Stimulated activated CD8-positive, alpha-beta memory T cell treated with anti-CD3 and anti-CD28 coated beads, Interleukin-4, amount 100 ng/mL, for 24 hours (primary cell): ENCODE measurements at regions not wholly inside any gene's neighbourhood (a gene's known extent, or its start where the extent isn't known, plus 50 kb on each side); places are given as distances from the start of the nearest gene placed in this dataset.
"Not testable (repeated sequence)": the region's sequence is repeated elsewhere in the genome, so short reads cannot be mapped to it uniquely, and the experiment has no call there.

Source experiments
- DNase-seq: peaks from one replicate; pipeline ENCODE4 v3.0.0-alpha.2; 2020; ENCODE audit warnings: low read depth

DNA sequence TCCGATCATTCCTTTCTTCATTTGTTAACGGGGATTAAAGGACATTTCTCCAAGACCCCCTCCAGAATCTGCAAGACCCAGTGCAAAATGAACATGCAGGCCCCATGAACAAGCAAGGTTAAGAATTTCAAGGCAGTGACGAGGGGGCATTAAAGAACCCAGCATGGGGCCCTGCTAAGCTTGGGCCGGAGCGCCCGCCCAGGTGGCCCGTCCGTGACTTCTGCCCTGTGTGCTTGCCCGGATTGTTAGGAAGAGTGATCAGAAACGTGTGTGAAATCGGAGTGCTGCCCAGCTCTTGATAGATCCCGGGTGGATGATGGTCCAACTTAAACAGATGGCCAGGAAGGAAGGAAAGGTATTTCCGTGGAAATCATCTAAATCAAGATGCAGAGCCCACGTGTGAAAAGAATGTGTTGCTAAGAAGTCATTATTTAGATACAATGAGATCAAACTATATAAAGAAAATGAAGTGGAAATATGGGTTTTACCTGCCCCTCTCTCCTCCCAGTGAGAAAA is 213.6 kb downstream of the KLF6 start:
- DNase-seq = no peak

DNA sequence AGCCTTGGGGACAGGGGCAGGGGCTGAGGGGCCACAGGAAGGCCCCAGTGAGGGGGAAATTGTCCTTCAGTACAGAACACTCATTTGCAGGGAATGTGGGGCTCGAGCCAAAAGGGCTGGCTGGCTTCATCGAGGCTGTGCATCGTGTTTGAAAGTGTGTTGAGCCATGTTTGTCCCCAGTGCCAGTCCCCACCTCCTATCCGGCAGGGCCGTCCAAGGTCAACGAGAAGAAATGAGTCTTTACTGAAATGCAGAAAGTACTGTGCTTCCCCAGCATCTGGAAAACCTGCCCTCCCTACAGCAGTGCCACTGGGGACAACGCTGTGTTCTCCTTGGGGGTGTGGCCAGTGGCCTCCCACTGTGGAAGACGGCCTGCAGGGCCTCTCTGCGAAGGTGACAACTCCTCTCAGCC is 214.1 kb downstream of the KLF6 start:
- no peak for DNase-seq

DNA sequence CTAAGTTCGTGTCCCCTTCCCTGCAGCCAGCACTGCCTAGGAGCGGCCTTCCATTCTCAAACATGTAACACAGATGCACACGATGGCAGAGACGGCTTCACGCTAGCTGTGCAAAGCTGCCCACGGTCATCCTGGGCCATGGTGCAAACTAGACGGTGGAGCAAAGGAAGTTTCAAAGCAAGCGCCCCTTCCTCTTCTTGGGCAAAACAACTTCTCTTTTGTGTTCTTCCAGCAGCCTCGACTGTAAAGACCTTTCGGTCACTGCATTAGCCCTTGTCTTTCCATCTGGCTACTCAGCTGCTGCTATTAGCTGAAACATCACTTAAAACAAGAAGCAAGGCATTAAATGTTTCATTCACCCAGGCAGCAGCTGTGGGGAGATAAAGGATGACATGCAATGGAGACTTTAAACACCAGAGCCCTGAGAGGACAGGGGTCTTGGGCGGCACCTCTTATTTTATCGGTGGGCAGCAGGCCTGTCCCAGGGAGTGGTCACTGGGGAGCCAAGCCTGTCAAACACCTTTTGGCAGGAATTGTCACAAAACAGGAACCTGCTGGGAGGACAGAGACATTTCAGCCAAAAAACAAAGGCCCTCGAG is 214.8 kb downstream of the KLF6 start:
- DNase-seq = no peak

DNA sequence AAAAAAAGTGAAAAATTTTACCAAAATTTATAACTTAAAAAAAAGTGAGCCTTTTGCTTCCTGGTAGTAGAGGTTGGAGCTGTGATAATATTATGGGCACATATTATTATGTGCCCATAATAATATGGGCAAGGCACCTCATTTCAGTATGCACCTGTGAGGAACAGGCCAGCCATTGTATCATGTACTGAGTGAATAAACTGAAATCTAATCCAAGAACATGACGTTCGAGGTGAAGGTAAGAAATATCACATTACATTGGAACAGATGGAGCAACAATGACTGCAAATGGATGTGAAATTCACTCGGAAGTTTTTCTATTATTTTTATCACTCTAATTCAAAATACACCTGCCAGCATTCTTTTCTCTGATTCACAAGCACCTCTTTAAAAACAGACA is 216.0 kb downstream of the KLF6 start:
- no peak for DNase-seq

DNA sequence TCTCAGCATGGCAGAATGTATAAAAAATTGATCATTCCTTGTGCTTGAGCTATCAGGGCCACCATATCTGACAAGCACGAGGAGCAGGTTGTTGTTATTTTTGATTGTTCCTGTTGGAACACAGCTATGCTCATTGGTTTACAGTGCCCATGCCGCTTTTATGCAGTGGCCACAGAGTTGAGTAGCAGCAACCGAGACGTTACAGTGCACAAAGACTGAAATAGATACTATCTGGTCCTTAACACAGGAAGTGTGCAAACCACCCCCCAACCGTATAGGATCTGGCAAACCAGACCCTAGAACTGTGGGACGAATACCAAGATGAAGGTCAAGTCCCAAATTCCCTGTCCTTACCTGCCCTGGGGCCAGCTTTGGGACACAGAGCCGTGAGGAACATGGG is 216.6 kb downstream of the KLF6 start:
- DNase-seq = no peak

DNA sequence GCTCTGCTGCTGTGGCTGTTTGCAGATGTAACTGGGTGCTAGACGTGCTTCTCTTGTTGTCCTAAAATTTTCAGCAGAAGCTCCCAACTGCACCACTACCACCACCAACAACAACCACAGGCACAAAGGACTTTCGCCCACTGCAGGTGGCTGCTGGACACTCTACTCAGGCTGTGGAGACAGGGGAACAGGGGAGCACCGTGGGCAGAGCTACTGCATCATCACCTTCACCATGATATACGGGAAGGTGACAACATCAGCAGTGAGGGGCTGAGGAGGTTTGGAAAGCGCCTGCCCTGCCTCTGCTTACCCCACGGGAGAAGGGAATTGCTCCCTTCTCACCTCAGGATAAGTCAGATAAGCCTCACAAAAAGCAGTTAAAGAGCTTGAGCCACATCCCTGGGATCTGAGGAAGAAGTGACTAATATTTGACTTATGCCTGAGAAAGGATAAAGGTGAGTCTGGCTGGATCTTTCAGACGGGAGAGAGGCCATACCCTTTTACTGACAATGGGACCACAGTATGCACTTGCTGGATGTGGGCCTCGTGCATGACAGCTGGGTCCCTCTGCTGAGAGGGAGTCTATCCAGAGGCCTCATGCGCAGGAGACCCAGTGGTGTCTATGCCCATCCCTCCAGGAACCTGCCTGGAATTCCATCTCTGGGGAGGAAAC is 217.6 kb downstream of the KLF6 start:
- no peak for DNase-seq

DNA sequence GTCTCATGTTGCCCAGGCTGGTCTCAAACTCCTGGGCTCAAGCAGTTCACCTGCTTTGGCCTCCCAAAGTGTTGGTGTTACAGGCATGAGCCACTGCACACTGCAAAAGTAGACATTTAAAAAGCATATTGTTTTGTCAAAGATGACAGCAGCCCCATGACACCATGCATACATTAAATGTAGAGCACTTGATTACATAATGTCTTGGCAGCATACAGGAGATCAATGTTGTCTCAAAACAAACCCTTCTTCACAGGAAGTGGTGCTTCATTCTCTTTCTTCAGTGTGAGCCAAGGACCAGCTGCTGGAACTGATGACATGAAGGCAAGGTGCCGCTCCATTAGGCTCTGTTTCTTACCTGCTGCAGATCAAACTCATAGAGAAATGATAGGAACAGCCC is 218.4 kb downstream of the KLF6 start:
- DNase-seq = no peak

DNA sequence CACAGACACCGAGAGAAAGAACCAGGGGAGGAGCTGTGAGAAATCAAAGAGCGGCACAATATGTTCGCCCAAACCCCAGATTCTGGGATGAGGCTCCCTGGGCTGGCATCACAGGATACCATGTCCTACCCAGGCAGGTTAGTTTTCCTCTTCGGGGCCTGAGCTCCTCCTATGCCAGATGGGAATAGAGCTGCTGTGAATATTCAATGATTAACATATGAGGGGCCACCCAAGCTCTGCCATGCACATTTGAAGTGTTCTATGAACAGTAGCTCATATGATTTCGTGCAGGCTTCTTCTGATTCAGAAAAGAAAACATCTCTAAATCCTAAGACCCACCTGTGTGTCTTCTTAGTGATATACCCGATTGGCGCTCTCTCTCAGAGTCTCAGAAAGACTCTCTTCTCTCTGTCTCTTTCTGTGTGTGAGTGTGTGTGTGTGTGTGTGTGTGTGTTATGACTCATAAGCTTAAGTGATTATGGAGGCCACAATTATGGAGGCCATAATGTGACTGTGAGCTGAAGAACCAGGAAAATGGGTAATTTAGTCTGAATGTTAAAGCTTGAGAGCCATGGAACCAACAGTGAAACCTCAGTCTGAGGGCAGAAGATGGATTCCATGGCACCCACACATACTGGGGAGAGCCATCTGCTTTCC is 220.5 kb downstream of the KLF6 start:
- no peak for DNase-seq

DNA sequence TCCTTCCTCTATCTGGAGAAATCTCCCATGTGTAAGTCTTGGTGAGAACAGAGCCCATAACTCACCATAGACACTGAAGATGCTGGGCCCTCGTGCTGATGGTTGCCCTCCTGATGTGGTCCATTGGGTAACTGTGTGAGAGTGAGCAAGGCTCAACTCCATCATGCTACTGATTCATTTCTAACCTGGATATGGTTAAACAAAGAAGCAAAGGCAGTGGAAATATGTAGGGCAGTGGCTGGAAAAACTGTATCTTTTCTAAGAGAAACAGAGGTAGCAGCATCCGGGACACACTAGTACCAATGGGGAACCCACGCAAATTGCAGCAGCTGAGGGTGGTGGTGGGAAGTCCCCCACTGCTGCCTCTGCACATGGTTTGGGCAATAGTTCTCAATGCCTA is 221.7 kb downstream of the KLF6 start:
- no peak for DNase-seq

DNA sequence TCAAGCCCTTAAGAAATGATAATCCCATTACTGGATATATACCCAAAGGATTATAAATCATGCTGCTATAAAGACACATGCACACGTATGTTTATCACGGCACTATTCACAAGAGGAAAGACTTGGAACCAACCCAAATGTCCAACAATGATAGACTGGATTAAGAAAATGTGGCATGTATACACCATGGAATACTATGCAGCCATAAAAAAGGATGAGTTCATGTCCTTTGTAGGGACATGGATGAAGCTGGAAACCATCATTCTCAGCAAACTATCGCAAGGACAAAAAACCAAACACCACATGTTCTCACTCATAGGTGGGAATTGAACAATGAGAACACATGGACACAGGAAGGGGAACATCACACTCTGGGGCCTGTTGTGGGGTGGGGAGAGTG is 224.4 kb downstream of the KLF6 start:
- not testable (repeated sequence) for DNase-seq

DNA sequence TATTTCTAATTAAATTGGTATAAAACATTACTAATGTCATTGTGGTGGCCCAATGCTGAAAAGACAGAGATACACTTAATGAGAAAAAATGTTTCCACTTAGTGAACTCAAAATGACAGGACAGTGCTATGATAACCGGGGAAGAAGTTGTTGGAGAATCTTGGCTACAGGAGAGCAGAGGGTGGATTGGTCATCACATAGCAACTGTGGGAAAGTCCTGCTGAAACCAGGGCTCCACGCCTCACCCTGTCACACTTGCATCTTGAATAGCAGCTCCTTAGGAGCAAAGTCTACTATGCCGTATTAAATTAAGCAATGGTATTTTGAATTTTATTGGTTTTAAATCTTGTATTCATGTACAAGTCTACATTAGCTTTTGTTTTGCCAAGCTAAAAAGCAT is 225.5 kb downstream of the KLF6 start:
- no peak for DNase-seq

DNA sequence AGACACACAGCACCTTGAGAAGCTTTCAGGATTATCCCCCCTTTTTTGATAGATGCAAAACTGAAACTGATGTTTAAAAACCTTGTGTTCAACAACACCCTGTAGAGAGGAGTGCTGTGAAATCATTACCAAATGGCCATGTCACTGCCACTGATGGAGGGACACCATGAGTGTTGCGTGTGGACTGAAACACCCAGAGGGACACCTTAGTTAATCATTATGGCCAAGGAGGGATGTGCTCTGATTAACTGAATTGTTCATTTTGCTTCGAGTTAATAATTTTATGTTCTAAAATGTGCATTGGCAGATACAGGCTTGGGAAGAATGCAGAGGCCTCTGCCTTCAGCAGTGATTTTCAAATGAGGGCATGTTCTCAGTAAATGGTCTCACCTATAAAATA is 226.0 kb downstream of the KLF6 start:
- DNase-seq = no peak

DNA sequence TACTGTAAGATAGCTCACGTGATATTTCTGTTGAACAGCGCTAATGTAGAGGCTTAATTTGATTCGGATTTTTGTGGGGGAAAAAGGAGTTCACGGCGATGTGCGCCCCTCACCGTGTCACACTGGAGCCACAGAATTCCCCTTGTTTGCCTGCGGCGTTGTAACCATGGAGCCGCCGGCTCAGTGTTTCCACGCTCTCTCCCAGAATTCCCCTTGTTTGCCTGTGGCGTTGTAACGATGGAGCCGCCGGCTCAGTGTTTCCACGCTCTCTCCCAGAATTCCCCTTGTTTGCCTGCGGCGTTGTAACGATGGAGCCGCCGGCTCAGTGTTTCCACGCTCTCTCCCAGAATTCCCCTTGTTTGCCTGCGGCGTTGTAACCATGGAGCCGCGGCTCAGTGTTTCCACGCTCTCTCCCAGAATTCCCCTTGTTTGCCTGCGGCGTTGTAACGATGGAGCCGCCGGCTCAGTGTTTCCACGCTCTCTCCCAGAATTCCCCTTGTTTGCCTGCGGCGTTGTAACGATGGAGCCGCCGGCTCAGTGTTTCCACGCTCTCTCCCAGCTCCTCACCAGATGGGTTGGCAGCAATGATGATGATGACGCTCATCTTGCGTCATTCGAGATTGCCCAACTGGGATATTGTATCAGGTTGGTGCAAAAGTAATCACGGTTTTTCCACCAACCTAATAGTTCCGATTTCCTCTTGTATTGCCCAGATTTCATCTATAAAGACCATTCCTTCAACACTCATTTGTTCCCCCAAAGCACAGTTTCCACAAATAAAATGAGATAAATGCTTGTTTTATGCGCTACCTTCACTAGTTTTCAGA is 228.6 kb downstream of the KLF6 start:
- DNase-seq = not testable (repeated sequence)

DNA sequence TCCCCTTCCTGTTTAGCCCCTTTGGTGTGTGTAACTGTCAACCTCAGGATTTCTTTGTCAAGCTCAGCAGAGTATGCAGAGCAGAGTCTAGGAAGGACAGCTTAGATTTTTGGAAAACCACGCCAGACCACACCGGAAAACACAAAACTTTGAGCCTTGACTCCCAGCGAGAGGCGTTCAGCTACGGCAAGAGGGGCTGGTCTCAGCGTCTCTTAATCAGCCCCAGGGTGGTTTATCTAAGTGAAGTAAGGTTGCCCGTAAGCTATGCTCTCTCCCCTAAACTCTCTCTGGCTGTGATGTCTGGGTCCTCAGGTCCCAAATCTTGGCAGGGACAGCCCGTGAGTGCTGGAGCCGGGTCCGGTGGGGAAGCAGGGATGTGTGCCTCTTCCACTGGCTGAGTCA is 230.9 kb downstream of the KLF6 start:
- no peak for DNase-seq

DNA sequence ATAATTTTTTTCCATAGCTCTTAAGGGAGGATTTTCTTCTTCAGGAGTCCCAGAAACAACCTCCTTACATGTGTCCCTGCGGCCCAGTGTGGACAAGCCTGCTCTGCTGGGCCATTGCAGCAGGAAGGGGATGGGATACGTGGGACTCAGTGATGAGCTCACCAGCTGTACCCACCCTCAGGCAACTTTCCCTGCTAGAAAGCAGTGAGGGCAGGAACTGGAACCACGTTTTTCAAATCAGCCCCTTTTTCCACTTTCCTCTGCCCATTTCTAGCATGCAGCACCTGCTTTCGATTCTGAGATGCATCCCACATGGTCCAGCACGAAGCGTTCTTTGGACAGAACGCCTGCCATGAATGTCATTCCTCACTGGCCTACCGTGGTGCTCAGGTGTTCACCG is 232.7 kb downstream of the KLF6 start:
- no peak for DNase-seq

DNA sequence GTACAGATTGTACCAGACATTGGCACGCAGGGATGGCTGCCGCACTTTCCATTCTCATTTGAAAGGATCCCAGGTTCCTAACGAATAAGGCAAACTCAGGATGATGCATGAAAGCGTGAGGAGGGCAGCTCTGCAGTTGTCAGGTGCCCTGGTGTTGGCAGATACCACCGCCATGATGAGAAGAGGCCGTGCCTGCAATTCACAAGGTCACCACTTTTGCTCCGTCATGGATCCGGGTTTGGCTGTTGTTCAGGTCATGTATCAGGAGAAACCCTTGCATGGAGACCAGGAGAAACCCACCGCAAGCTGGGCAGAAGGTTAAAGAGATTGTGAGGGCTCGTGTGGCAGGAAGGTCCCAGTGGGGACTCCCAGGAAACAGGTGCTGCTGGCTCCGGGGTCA is 233.2 kb downstream of the KLF6 start:
- no peak for DNase-seq

DNA sequence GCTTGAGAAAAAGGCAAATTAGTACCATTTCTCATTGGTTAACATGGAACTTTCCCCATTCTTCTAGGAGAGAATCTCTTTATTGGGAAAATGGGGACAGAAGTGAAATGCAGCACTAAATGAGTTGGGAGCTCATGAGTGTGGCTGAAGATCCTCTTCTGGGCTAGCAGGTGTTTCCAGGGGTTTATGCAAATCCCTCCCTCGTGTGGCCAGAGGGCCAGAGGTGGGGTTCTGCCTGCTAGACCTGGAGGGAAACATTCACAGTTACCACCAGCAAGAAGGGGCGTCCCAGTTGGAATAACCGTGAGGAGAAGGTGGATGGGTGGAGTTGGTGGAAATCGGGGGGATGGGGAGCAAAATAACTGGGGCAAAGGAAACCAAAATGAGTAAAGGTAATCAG is 235.9 kb downstream of the KLF6 start:
- no peak for DNase-seq

DNA sequence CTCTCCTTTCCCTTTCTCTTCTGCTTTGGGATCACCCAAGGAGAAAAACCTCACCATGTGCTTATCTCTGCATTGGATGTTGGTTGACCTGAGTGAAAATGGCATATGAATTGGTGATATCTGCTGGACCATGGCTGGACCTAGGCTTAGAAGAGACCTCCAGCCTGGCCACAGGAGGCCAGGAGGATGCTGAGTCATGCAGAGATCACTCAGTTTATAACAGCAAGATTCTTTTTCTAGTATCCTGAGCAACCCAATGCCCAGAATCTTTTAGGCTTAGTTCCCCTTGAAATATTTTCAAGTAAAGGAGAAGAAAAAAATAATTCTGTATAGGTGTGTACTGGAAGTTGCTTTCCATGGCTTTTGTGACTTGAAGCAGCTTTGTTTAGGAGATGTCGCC is 236.3 kb downstream of the KLF6 start:
- no peak for DNase-seq

DNA sequence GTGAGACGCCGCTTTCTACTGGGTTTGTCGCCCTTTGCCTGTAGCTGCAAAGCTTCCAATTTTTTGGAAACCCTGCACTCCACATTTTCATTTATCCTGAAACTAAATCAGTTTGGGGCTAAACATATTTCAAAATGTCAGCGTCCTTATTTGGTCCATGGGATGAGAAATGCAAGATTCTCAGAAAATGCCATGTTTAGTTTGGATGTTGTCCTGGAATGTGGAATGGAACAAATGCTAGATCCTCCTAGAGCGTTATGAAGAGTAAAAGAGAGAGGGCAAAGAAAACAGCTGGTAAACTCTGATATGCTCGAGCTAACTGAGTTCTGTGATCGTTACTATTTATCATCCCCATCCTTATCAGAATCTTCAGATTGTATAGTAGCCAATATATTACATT is 236.9 kb downstream of the KLF6 start:
- no peak for DNase-seq

DNA sequence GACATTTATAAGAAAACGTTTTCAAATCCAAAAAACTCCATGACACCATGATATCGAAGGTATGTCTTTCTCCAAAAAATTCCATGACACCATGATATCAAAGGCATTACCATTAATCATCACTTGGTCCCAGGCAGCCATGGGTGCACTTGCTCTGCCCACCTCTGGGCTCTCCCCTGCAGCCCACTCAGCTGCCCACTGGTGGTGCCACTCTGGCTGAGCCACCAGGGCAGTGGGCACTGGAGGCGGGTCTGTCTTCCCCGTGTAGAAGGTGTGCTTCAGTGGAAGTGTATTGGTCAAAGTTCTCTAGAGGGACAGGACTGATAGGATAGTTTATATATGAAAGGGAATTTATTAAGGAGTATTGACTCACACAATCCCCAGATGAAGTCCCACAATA is 240.4 kb downstream of the KLF6 start:
- DNase-seq = no peak

DNA sequence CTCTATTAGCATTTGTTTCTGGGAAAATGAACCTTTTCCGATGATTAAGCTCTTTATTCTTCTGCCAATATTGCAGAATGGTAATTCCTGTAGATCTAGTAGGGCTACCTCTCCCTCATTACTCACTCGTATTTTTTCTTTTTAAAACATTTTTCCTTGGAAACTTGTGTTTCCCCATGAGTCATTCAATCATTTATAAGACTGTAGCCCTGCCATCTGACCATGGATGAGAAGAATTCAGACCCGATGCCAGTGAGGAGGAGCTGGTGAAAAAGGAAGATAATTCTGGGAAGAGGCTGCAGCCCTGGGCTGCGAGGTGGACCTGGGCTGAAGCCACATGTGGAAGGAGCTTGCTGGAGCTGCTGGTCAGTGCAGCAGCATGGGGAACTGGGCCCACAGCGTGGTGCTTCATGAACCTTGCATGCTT is 242.8 kb downstream of the KLF6 start:
- no peak for DNase-seq

DNA sequence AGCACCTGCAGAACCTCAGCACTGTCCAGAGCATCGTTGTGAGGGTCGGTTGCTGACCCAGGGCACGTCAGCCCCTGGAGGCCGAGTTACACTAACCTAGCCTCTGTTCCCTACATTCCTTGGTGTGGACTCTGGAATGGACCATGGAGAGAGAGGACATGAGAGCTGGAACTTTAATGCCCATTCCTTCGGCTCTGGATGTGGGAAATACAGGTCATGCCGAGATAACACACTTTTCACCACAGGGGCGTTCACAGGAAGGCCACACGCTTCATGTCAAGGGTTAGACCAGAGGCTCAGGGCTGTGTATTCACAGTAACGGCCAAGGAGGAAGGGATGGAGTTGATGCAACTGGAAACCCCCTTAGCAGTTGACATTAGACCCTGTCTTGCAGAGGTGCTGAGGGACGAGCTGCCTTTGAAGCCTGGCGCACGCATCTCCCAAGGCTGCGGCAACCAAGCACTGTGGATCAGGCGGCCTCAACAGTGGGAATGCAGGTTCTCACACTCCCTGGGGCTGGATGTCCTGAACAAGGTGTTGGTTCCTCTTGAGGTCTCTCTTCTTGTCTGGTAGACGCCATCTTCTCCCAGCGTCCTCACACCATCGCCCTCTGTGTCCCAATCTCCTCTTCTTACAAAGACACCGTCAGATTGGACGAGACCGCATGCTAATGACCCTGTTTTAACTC is 245.2 kb downstream of the KLF6 start:
- DNase-seq = no peak
